ENCODE measurements at regions not wholly inside any gene's neighbourhood (a gene's known extent, or its start where the extent isn't known, plus 50 kb on each side); places are given as distances from the start of the nearest gene placed in this dataset.

- TF ChIP-seq CTCF (IDR thresholded peaks at IDR 0.05; ENCODE audit: control extremely low read depth in 1 of 3, insufficient read depth in 1 of 3, low read depth in 1 of 3, low read length in 3 of 3) (no peak), GABPA (IDR thresholded peaks at IDR 0.05; ENCODE audit: borderline replicate concordance, insufficient read depth, low read length) (no peak), SP2 (IDR thresholded peaks at IDR 0.05; ENCODE audit: low read length) (no peak), POLR2A (IDR thresholded peaks at IDR 0.05; ENCODE audit: control extremely low read depth in 1 of 2, low read depth in 2 of 2, low read length in 2 of 2) (no peak), CREB1 (IDR thresholded peaks at IDR 0.05) (no peak), ATF3 (IDR thresholded peaks at IDR 0.05; ENCODE audit: insufficient read depth, low read depth, low read length) (no peak), KDM1A (IDR thresholded peaks at IDR 0.05; ENCODE audit: borderline replicate concordance, low read length) (no peak), PHF8 (conservative IDR thresholded peaks at IDR 0.05; ENCODE audit: low read depth, low read length) (no peak), YY1 (IDR thresholded peaks at IDR 0.05; ENCODE audit: low read depth, low read length) (no peak), SIX5 (IDR thresholded peaks at IDR 0.05; ENCODE audit: low read depth, low read length) (no peak)
Observed at GRCh38 chr5:114910727-114911126, 259.0 kb downstream of the TRIM36 start.

All from H1 (cell line).